ENCODE measurements at regions not wholly inside any gene's neighbourhood (a gene's known extent, or its start where the extent isn't known, plus 50 kb on each side); places are given as distances from the start of the nearest gene placed in this dataset.

- no peak overlapping the region for H3T11ph ChIP-seq (ENCODE audit: low read length)
- no CpG with 5 or more reads among the region's 2 CpGs for WGBS (ENCODE audit: extremely low coverage, insufficient read length, low lambda C conversion rate)
- Mint-ChIP-seq H3K27ac (no peak overlapping the region; a peak in 1 of 7 replicates), H3K4me1 (peaks cover 14 to 17% of the 10 kb centered on the region in 2 experiments), H3K36me3 (ENCODE audit: insufficient read depth in 1 of 3, low read depth in 3 of 3) (peaks cover 0 to 9% (median 2%) of the 10 kb centered on the region in 3 experiments; a peak in 3 of 7 replicates), H3K27me3 (ENCODE audit: low read depth) (no peaks in the 10 kb centered on the region), H3K9me3 (peaks cover 7 to 14% of the 10 kb centered on the region in 2 experiments; a peak in 4 of 5 replicates), H3K4me3 (no peak overlapping the region)
- H3K9me3 ChIP-seq (ENCODE audit: control insufficient read depth, low read depth, low read length): no peaks in the 10 kb centered on the region
- TF ChIP-seq CTCF (conservative IDR thresholded peaks at IDR 0.05): no peak
- H3K4me1 ChIP-seq (ENCODE audit: insufficient read depth, low read length): peaks cover 8% of the 10 kb centered on the region; the same call in 1 of the 2 replicates
- H3K4ac ChIP-seq (ENCODE audit: low read depth, low read length): no peak overlapping the region
- no peak overlapping the region for H2AK5ac ChIP-seq (ENCODE audit: insufficient read length, low read length)
- H3K27me3 ChIP-seq (ENCODE audit: insufficient read depth, low read length): no peaks in the 10 kb centered on the region
- no peak overlapping the region for H4K8ac ChIP-seq (replicated peaks; ENCODE audit: insufficient read length, low read depth, low read length)
- H2BK15ac ChIP-seq (ENCODE audit: low read depth, low read length): no peak overlapping the region
- H4K5ac ChIP-seq (ENCODE audit: insufficient read length, low read depth, low read length): no peak overlapping the region
- H3K56ac ChIP-seq (ENCODE audit: insufficient read length, low read depth, low read length): no peak overlapping the region
- no peak overlapping the region for H2BK120ac ChIP-seq (ENCODE audit: low read depth, low read length, poor library complexity, severe bottlenecking)
- no peak for DNase-seq
- no peak overlapping the region for H3K4me2 ChIP-seq (ENCODE audit: insufficient read depth, insufficient read length, low read length)
- H2BK12ac ChIP-seq (ENCODE audit: insufficient read length, low read depth, low read length): no peak overlapping the region
- H2BK5ac ChIP-seq (ENCODE audit: insufficient read length, low read length): no peak overlapping the region
- no peaks in the 10 kb centered on the region for H4K20me1 ChIP-seq (ENCODE audit: control insufficient read depth, insufficient read depth, insufficient read length)
- no peak overlapping the region for H4K91ac ChIP-seq (ENCODE audit: insufficient read length, low read depth, low read length)
- H2AFZ ChIP-seq (ENCODE audit: low read length): no peak overlapping the region
- H3K14ac ChIP-seq (ENCODE audit: insufficient read depth, low read length): no peak overlapping the region
- no peak overlapping the region for H3K27ac ChIP-seq (ENCODE audit: insufficient read length, low read depth, low read length)
- H2BK20ac ChIP-seq (ENCODE audit: low read depth, low read length, poor library complexity, severe bottlenecking): no peak overlapping the region
- H3K9ac ChIP-seq (ENCODE audit: extremely low read depth, insufficient read length, low read length): no peak overlapping the region
- H3K18ac ChIP-seq (ENCODE audit: insufficient read length, low read depth, low read length): no peak overlapping the region
- H3K23ac ChIP-seq (ENCODE audit: insufficient read length, low read depth, low read length): no peak overlapping the region
- no peaks in the 10 kb centered on the region for H3K23me2 ChIP-seq (ENCODE audit: insufficient read length, low read depth, low read length, poor library complexity, severe bottlenecking)
- no peaks in the 10 kb centered on the region for H3K79me1 ChIP-seq (ENCODE audit: insufficient read depth, low read depth, low read length, poor library complexity, severe bottlenecking)
- H3K79me2 ChIP-seq (ENCODE audit: insufficient read depth, low read length): no peaks in the 10 kb centered on the region
Measured at GRCh38 chr6:165117121-165117520, 192.3 kb downstream of the C6orf118 start.

Data from H9 (cell line).